IMR-90 (cell line): ENCODE measurements at regions not wholly inside any gene's neighbourhood (a gene's known extent, or its start where the extent isn't known, plus 50 kb on each side); places are given as distances from the start of the nearest gene placed in this dataset.

Source experiments
- ATAC-seq: fragments of 200-7000 bp; cut with Tn5 transposase; 2 replicates; pipeline ENCODE4 v1.9.1; 2020; ENCODE audit warnings: low read depth, mild to moderate bottlenecking, moderate library complexity
- BruUV-seq: library from RNA; stranded (reverse); fragments of 400-500 nt; replicated peaks from 2 replicates; lab custom pipeline; 2021; lab: Mats Ljungman, UMichigan
- CTCF ChIA-PET: fragments of 300-600 bp; formaldehyde crosslinking; extraction: SDS; loops from one replicate; lab custom pipeline; 2021; ENCODE audit warnings: antibody characterized with exemption; lab: Yijun Ruan, JAX
- POLR2A ChIA-PET: fragments of 300-600 bp; sonication (Branson Sonifier 250); formaldehyde crosslinking; loops from one replicate; lab custom pipeline; 2022; ENCODE audit warnings: antibody characterized with exemption; ENCODE audit not compliant: unreplicated experiment; lab: Charles Lee
- DNase-seq: peaks from one replicate; pipeline ENCODE4 v3.0.0; 2013
- H2AFZ ChIP-seq: replicated peaks from 2 replicates; pipeline ENCODE3; 2013; ENCODE audit warnings: low read length, mild to moderate bottlenecking; ENCODE audit not compliant: poor library complexity
- H2AK5ac ChIP-seq: 2 replicates; pipeline ENCODE4 v1.6.1; 2013; ENCODE audit warnings: low read depth, low read length, inconsistent platforms
- H2AK9ac ChIP-seq: replicated peaks from 2 replicates; pipeline ENCODE3; 2013; ENCODE audit warnings: mild to moderate bottlenecking, low read depth, low read length, moderate library complexity; ENCODE audit not compliant: poor library complexity
- H2BK120ac ChIP-seq: 2 replicates; pipeline ENCODE4 v1.6.1; 2013; ENCODE audit warnings: low read depth, low read length, inconsistent platforms
- H2BK15ac ChIP-seq: 3 replicates; pipeline ENCODE4 v1.6.1; 2013; ENCODE audit warnings: low read depth, low read length, inconsistent platforms
- H2BK20ac ChIP-seq: 2 replicates; pipeline ENCODE4 v1.6.1; 2013; ENCODE audit warnings: low read depth, mild to moderate bottlenecking, inconsistent platforms, low read length, moderate library complexity
- H2BK5ac ChIP-seq: 2 replicates; pipeline ENCODE4 v1.6.1; 2013; ENCODE audit warnings: mild to moderate bottlenecking, low read depth, low read length, inconsistent platforms; ENCODE audit not compliant: poor library complexity, severe bottlenecking
- H3K14ac ChIP-seq: replicated peaks from 2 replicates; pipeline ENCODE4 v1.6.1; 2013; ENCODE audit warnings: low read depth, low read length, inconsistent platforms
- H3K18ac ChIP-seq: 2 replicates; pipeline ENCODE4 v1.6.1; 2013; ENCODE audit warnings: low read depth, low read length, control low read depth
- H3K23ac ChIP-seq: 2 replicates; pipeline ENCODE4 v1.6.1; 2013; ENCODE audit warnings: low read depth, low read length, inconsistent platforms
- H3K27ac ChIP-seq: 2 replicates; pipeline ENCODE4 v1.5.1; 2013; ENCODE audit warnings: mild to moderate bottlenecking, control low read depth, low read length; ENCODE audit not compliant: insufficient read depth
- H3K27me3 ChIP-seq: 2 replicates; pipeline ENCODE4 v1.6.1; 2013; ENCODE audit warnings: low read length; ENCODE audit not compliant: control insufficient read depth, insufficient read depth
- H3K36me3 ChIP-seq: 2 replicates; pipeline ENCODE4 v1.6.1; 2013; ENCODE audit warnings: low read length, mixed read lengths; ENCODE audit not compliant: control insufficient read depth, insufficient read depth
- H3K4ac ChIP-seq: 2 replicates; pipeline ENCODE4 v1.6.1; 2013; ENCODE audit warnings: low read depth, low read length, inconsistent platforms
- H3K4me1 ChIP-seq: 2 replicates; pipeline ENCODE4 v1.6.1; 2013; ENCODE audit warnings: low read length, mixed read lengths; ENCODE audit not compliant: control insufficient read depth, insufficient read depth
- H3K4me2 ChIP-seq: 2 replicates; pipeline ENCODE4 v1.6.1; 2013; ENCODE audit warnings: low read depth, mild to moderate bottlenecking, control low read depth, low read length, moderate library complexity
- H3K4me3 ChIP-seq: 2 replicates; pipeline ENCODE4 v1.5.1; 2013; ENCODE audit warnings: low read depth, mild to moderate bottlenecking, control low read depth, low read length, moderate library complexity; ENCODE audit not compliant: insufficient read depth
- H3K56ac ChIP-seq: 2 replicates; pipeline ENCODE4 v1.6.1; 2013; ENCODE audit warnings: low read length, inconsistent platforms; ENCODE audit not compliant: insufficient read depth; ENCODE audit errors: extremely low read depth
- H3K79me1 ChIP-seq, 2 experiments: 2 replicates each; pipeline ENCODE4 v1.6.1; 2013; ENCODE audit warnings: low read length in 2 of 2, inconsistent platforms in 1 of 2, low read depth in 1 of 2
- H3K9ac ChIP-seq: 2 replicates; pipeline ENCODE4 v1.6.1; 2013; ENCODE audit warnings: low read depth, low read length, control low read depth
- H3K9me1 ChIP-seq: 2 replicates; pipeline ENCODE4 v1.6.1; 2013; ENCODE audit warnings: low read length, inconsistent platforms; ENCODE audit not compliant: insufficient read depth
- H3K9me3 ChIP-seq: 2 replicates; pipeline ENCODE4 v1.6.1; 2013; ENCODE audit warnings: low read length; ENCODE audit not compliant: control insufficient read depth, insufficient read depth
- H4K20me1 ChIP-seq: 2 replicates; pipeline ENCODE4 v1.6.1; 2013; ENCODE audit warnings: low read length, inconsistent platforms; ENCODE audit not compliant: insufficient read depth
- H4K5ac ChIP-seq: 2 replicates; pipeline ENCODE4 v1.6.1; 2013; ENCODE audit warnings: mild to moderate bottlenecking, low read depth, low read length, control low read depth
- H4K8ac ChIP-seq, 2 experiments: 2 replicates each; pipeline ENCODE4 v1.6.1; 2013; ENCODE audit warnings: low read depth in 2 of 2, low read length in 2 of 2, control low read depth in 1 of 2, inconsistent platforms in 1 of 2
- H4K91ac ChIP-seq: 2 replicates; pipeline ENCODE4 v1.6.1; 2013; ENCODE audit warnings: low read depth, low read length, inconsistent platforms; ENCODE audit not compliant: insufficient read depth
- BHLHE40 ChIP-seq: fragments of 150-350 bp; IDR thresholded peaks from 2 replicates; pipeline ENCODE4 v1.6.1; 2016; ENCODE audit warnings: mild to moderate bottlenecking, low read depth, low read length
- CEBPB ChIP-seq: IDR thresholded peaks from 2 replicates; pipeline ENCODE4 v1.6.1; 2012; ENCODE audit warnings: low read depth, low read length, improper control_type of control experiment
- CHD1 ChIP-seq: IDR thresholded peaks from 2 replicates; pipeline ENCODE4 v1.6.1; 2012; ENCODE audit warnings: low read depth, low read length, improper control_type of control experiment
- CTCF ChIP-seq: conservative IDR thresholded peaks from 2 replicates; pipeline ENCODE4 v1.5.1; 2012; ENCODE audit warnings: mild to moderate bottlenecking, low read depth, low read length, improper control_type of control experiment
- ELK1 ChIP-seq: fragments of 150-350 bp; IDR thresholded peaks from 2 replicates; pipeline ENCODE4 v1.6.1; 2016; ENCODE audit warnings: low read depth, mild to moderate bottlenecking, low read length, moderate library complexity, borderline replicate concordance
- FOS ChIP-seq: fragments of 150-350 bp; IDR thresholded peaks from 2 replicates; pipeline ENCODE4 v1.6.1; 2016; ENCODE audit warnings: low read depth, low read length
- MAFK ChIP-seq: IDR thresholded peaks from 2 replicates; pipeline ENCODE4 v1.6.1; 2012; ENCODE audit warnings: low read depth, low read length, improper control_type of control experiment
- MAZ ChIP-seq: IDR thresholded peaks from 2 replicates; pipeline ENCODE4 v1.6.1; 2012; ENCODE audit warnings: low read depth, mild to moderate bottlenecking, low read length, improper control_type of control experiment, moderate library complexity, borderline replicate concordance
- MXI1 ChIP-seq: IDR thresholded peaks from 2 replicates; pipeline ENCODE4 v1.6.1; 2012; ENCODE audit warnings: low read depth, mild to moderate bottlenecking, low read length, moderate library complexity, borderline replicate concordance
- NFE2L2 ChIP-seq: fragments of 150-350 bp; IDR thresholded peaks from 2 replicates; pipeline ENCODE4 v1.6.1; 2016; ENCODE audit warnings: low read depth, mild to moderate bottlenecking, low read length
- POLR2A ChIP-seq: IDR thresholded peaks from 2 replicates; pipeline ENCODE4 v1.6.1; 2012; ENCODE audit warnings: mild to moderate bottlenecking, low read depth, low read length
- RAD21 ChIP-seq: IDR thresholded peaks from 2 replicates; pipeline ENCODE4 v1.6.1; 2012; ENCODE audit warnings: low read length, improper control_type of control experiment
- RCOR1 ChIP-seq: IDR thresholded peaks from 2 replicates; pipeline ENCODE4 v1.6.1; 2012; ENCODE audit warnings: mild to moderate bottlenecking, low read length, improper control_type of control experiment; ENCODE audit not compliant: insufficient replicate concordance
- RFX5 ChIP-seq: IDR thresholded peaks from 2 replicates; pipeline ENCODE4 v1.8.0; 2012; ENCODE audit warnings: low read depth, mild to moderate bottlenecking, low read length, moderate library complexity
- SMC3 ChIP-seq: fragments of 150-350 bp; IDR thresholded peaks from 2 replicates; pipeline ENCODE4 v1.6.1; 2016; ENCODE audit warnings: low read depth, mild to moderate bottlenecking, antibody characterized with exemption, low read length, moderate library complexity
- USF2 ChIP-seq: fragments of 150-350 bp; IDR thresholded peaks from 2 replicates; pipeline ENCODE4 v1.6.1; 2017; ENCODE audit warnings: mild to moderate bottlenecking, antibody characterized with exemption, low read length, low read depth
- dilution Hi-C: fragments of 300-500 bp; cut with HindIII; formaldehyde crosslinking; loops from one replicate; pipeline ENCODE4 v1.14.3; 2018; ENCODE audit warnings: low sequenced_read_pairs; ENCODE audit not compliant: unreplicated experiment
- in situ Hi-C: fragments of 300-500 bp; cut with MboI; formaldehyde crosslinking; loops from 3 replicates; pipeline ENCODE4 v1.14.3; 2019; ENCODE audit warnings: low sequenced_read_pairs, inconsistent platforms, mixed read lengths
- intact Hi-C: fragments of 100-400 bp; cut with micrococcal nuclease; formaldehyde crosslinking; loops from 2 replicates; pipeline ENCODE4 v1.10.0; 2022

GRCh38 chr5:28174691-28175090 lies 1136.3 kb upstream of the CDH9 start:
- no peak overlapping the region for H2BK120ac ChIP-seq
- H3K14ac ChIP-seq = no peak overlapping the region
- no peak overlapping the region for H2BK15ac ChIP-seq
- H3K36me3 ChIP-seq = no peaks in the 10 kb centered on the region
- intact Hi-C loops = no loop called here
- no TSS peak for BruUV-seq
- TF ChIP-seq POLR2A (no peak), RFX5 (no peak), SMC3 (no peak), BHLHE40 (no peak), CHD1 (no peak), MAZ (no peak), FOS (no peak), MAFK (no peak), MXI1 (no peak), USF2 (no peak), CTCF (no peak), RAD21 (no peak), CEBPB (no peak), NFE2L2 (no peak), RCOR1 (no peak), ELK1 (no peak)
- no peak overlapping the region for H2AK5ac ChIP-seq
- DNase-seq (no peak), ATAC-seq (no peak)
- H4K20me1 ChIP-seq = no peaks in the 10 kb centered on the region
- H2BK5ac ChIP-seq = no peak overlapping the region
- H3K79me1 ChIP-seq = no peaks in the 10 kb centered on the region
- in situ Hi-C loops = no loop called here
- H3K4me3 ChIP-seq = no peak overlapping the region
- ChIA-PET POLR2A (no interaction called here), CTCF (no interaction called here)
- no peak overlapping the region for H3K4me2 ChIP-seq
- no peak overlapping the region for H3K27ac ChIP-seq
- H3K9me1 ChIP-seq = no peaks in the 10 kb centered on the region
- no peak overlapping the region for H3K9ac ChIP-seq
- H3K4me1 ChIP-seq = no peaks in the 10 kb centered on the region
- H3K23ac ChIP-seq = no peak overlapping the region
- H2AK9ac ChIP-seq = no peak overlapping the region
- dilution Hi-C loops = no loop called here
- H4K8ac ChIP-seq = no peak overlapping the region
- H4K91ac ChIP-seq = no peak overlapping the region
- H3K4ac ChIP-seq = no peak overlapping the region
- no peak overlapping the region for H4K5ac ChIP-seq
- H3K9me3 ChIP-seq = peaks cover 11% of the 10 kb centered on the region
- H3K56ac ChIP-seq = no peak overlapping the region
- no peaks in the 10 kb centered on the region for H3K27me3 ChIP-seq
- no peak overlapping the region for H2BK20ac ChIP-seq
- H2AFZ ChIP-seq = no peak overlapping the region
- H3K18ac ChIP-seq = no peak overlapping the region
